Mesenchymal stem cell (in vitro differentiated cells and primary cell): ENCODE measurements at regions not wholly inside any gene's neighbourhood (a gene's known extent, or its start where the extent isn't known, plus 50 kb on each side); places are given as distances from the start of the nearest gene placed in this dataset.

Source experiments
- DNase-seq: peaks from one replicate; pipeline ENCODE4 v3.0.0-alpha.2; 2013
- H2AFZ ChIP-seq: one replicate; pipeline ENCODE4 v1.6.1; 2013; ENCODE audit warnings: low read depth, mild to moderate bottlenecking, control low read depth, inconsistent platforms, low read length, moderate library complexity
- H2AK5ac ChIP-seq: 2 replicates; pipeline ENCODE4 v1.6.1; 2013; ENCODE audit warnings: low read length, moderate library complexity, mild to moderate bottlenecking, inconsistent platforms; ENCODE audit not compliant: severe bottlenecking
- H2BK120ac ChIP-seq: one replicate; pipeline ENCODE4 v1.6.1; 2013; ENCODE audit warnings: low read depth, mild to moderate bottlenecking, inconsistent platforms, low read length, moderate library complexity
- H2BK12ac ChIP-seq, 2 experiments: one replicate each; pipeline ENCODE4 v1.6.1; 2013; ENCODE audit warnings: inconsistent platforms in 2 of 2, low read length in 2 of 2, mild to moderate bottlenecking in 2 of 2, moderate library complexity in 2 of 2, control low read depth in 1 of 2
- H2BK15ac ChIP-seq: one replicate; pipeline ENCODE4 v1.6.1; 2013; ENCODE audit warnings: mild to moderate bottlenecking, low read depth, inconsistent platforms; ENCODE audit not compliant: poor library complexity, severe bottlenecking
- H2BK5ac ChIP-seq: 2 replicates; pipeline ENCODE4 v1.6.1; 2013; ENCODE audit warnings: low read depth, mild to moderate bottlenecking, low read length, control low read depth, inconsistent platforms; ENCODE audit not compliant: poor library complexity, severe bottlenecking
- H3K14ac ChIP-seq, 2 experiments: one replicate each; pipeline ENCODE4 v1.6.1; 2013; ENCODE audit warnings: inconsistent platforms in 2 of 2, low read length in 2 of 2, control low read depth in 1 of 2, mild to moderate bottlenecking in 1 of 2, moderate library complexity in 1 of 2
- H3K18ac ChIP-seq, 2 experiments: one replicate each; pipeline ENCODE4 v1.6.1; 2013; ENCODE audit warnings: inconsistent platforms in 2 of 2, low read length in 2 of 2, control low read depth in 1 of 2, low read depth in 1 of 2, mild to moderate bottlenecking in 1 of 2
- H3K23ac ChIP-seq, 2 experiments: one replicate each; pipeline ENCODE4 v1.6.1; 2013; ENCODE audit warnings: inconsistent platforms in 2 of 2, low read length in 2 of 2, mild to moderate bottlenecking in 2 of 2, moderate library complexity in 2 of 2, control low read depth in 1 of 2
- H3K27ac ChIP-seq: 2 replicates; pipeline ENCODE4 v1.5.1; 2013; ENCODE audit warnings: mild to moderate bottlenecking, moderate library complexity, low read length, control low read depth, inconsistent platforms; ENCODE audit not compliant: poor library complexity, severe bottlenecking
- H3K27me3 ChIP-seq, 2 experiments: 2 replicates each; pipeline versions ENCODE4 v1.6.1 to v1.7.0; 2013; ENCODE audit warnings: low read length in 2 of 2, mild to moderate bottlenecking in 2 of 2, moderate library complexity in 2 of 2, control low read depth in 1 of 2, inconsistent platforms in 1 of 2; ENCODE audit not compliant: control insufficient read depth in 1 of 2, insufficient read depth in 1 of 2
- H3K36me3 ChIP-seq, 2 experiments: 2 replicates each; pipeline versions ENCODE4 v1.6.1 to v1.7.0; 2013; ENCODE audit warnings: low read length in 2 of 2, control low read depth in 1 of 2, inconsistent platforms in 1 of 2, low read depth in 1 of 2, mild to moderate bottlenecking in 1 of 2; ENCODE audit not compliant: insufficient read depth in 2 of 2, control insufficient read depth in 1 of 2
- H3K4ac ChIP-seq, 2 experiments: one replicate each; pipeline ENCODE4 v1.6.1; 2013; ENCODE audit warnings: inconsistent platforms in 2 of 2, low read length in 2 of 2, mild to moderate bottlenecking in 2 of 2, moderate library complexity in 2 of 2, control low read depth in 1 of 2, low read depth in 1 of 2
- H3K4me1 ChIP-seq: 2 replicates; pipeline ENCODE4 v1.6.1; 2013; ENCODE audit warnings: low read depth, low read length, control low read depth; ENCODE audit not compliant: control insufficient read depth, insufficient read depth
- H3K4me2 ChIP-seq: 2 replicates; pipeline ENCODE4 v1.6.1; 2013; ENCODE audit warnings: low read length, mild to moderate bottlenecking, inconsistent platforms; ENCODE audit not compliant: poor library complexity, severe bottlenecking
- H3K4me3 ChIP-seq, 2 experiments: 2 replicates each; pipeline versions ENCODE4 v1.5.1 to v1.7.0; 2013; ENCODE audit warnings: low read length in 2 of 2, mild to moderate bottlenecking in 2 of 2, control low read depth in 1 of 2, low read depth in 1 of 2; ENCODE audit not compliant: insufficient read depth in 1 of 2
- H3K79me1 ChIP-seq: replicated peaks from 2 replicates; pipeline ENCODE4 v1.6.1; 2013; ENCODE audit warnings: mild to moderate bottlenecking, control low read depth, low read length, inconsistent platforms; ENCODE audit not compliant: poor library complexity, severe bottlenecking
- H3K9ac ChIP-seq: 2 replicates; pipeline ENCODE4 v1.7.0; 2013; ENCODE audit warnings: mild to moderate bottlenecking, low read length, moderate library complexity
- H3K9me3 ChIP-seq: 2 replicates; pipeline ENCODE4 v1.7.0; 2013; ENCODE audit warnings: mild to moderate bottlenecking, low read length; ENCODE audit not compliant: control insufficient read depth
- H4K8ac ChIP-seq: one replicate; pipeline ENCODE4 v1.6.1; 2013; ENCODE audit warnings: inconsistent platforms, mild to moderate bottlenecking, low read length, moderate library complexity
- H4K91ac ChIP-seq: one replicate; pipeline ENCODE4 v1.6.1; 2013; ENCODE audit warnings: mild to moderate bottlenecking, low read length, inconsistent platforms
- WGBS: methylation state at CpG from one replicate; pipeline ENCODE4 v1.1.7; 2013; ENCODE audit warnings: mixed read lengths; 5-methylcytosine and 5-hydroxymethylcytosine counted together

- 0% methylated on average over 1 of the region's 2 CpGs for WGBS
These were observed 113.7 kb downstream of the TBC1D30 start for GRCh38 chr12:64938179-64938578.

GRCh38 chr12:64943686-64944085 is 119.2 kb downstream of the TBC1D30 start:
- Histone ChIP-seq H3K36me3 (no peaks in the 10 kb centered on the region), H2BK120ac (no peak overlapping the region), H2BK5ac (no peak overlapping the region), H3K9me3 (no peaks in the 10 kb centered on the region), H2BK15ac (no peak overlapping the region), H3K4me1 (no peaks in the 10 kb centered on the region), H4K91ac (no peak overlapping the region), H3K4ac (no peak overlapping the region), H2AFZ (no peak overlapping the region), H3K4me3 (no peak overlapping the region), H4K8ac (no peak overlapping the region), H3K18ac (no peak overlapping the region), H3K79me1 (no peaks in the 10 kb centered on the region), H2BK12ac (no peak overlapping the region), H3K9ac (no peak overlapping the region), H2AK5ac (no peak overlapping the region), H3K4me2 (no peak overlapping the region), H3K23ac (no peak overlapping the region), H3K14ac (no peak overlapping the region), H3K27me3 (peaks cover 2 to 10% of the 10 kb centered on the region in 2 experiments), H3K27ac (no peak overlapping the region)
- 48% methylated on average over 5 of the region's 5 CpGs for WGBS
- peak; percentile 24 for DNase-seq

More at GRCh38 chr12:64938179-64938578, 113.7 kb downstream of the TBC1D30 start:
- Histone ChIP-seq H2BK120ac (no peak overlapping the region), H2AK5ac (no peak overlapping the region), H3K4me2 (no peak overlapping the region), H3K79me1 (no peaks in the 10 kb centered on the region), H3K14ac (no peak overlapping the region), H3K4me1 (no peaks in the 10 kb centered on the region), H2BK5ac (no peak overlapping the region), H2BK15ac (no peak overlapping the region), H3K36me3 (no peaks in the 10 kb centered on the region), H4K91ac (no peak overlapping the region), H2AFZ (no peak overlapping the region), H3K27me3 (peaks cover 0 to 11% of the 10 kb centered on the region in 2 experiments), H3K27ac (no peak overlapping the region), H3K18ac (no peak overlapping the region), H3K9ac (no peak overlapping the region), H4K8ac (no peak overlapping the region), H3K9me3 (no peaks in the 10 kb centered on the region), H3K23ac (no peak overlapping the region), H2BK12ac (no peak overlapping the region), H3K4me3 (no peak overlapping the region), H3K4ac (no peak overlapping the region)
- DNase-seq, result no peak

GRCh38 chr12:64944966-64945365 is 120.5 kb downstream of the TBC1D30 start:
- WGBS, result 75% methylated on average over 3 of the region's 3 CpGs
- Histone ChIP-seq H2BK5ac (no peak overlapping the region), H3K36me3 (no peaks in the 10 kb centered on the region), H2BK12ac (no peak overlapping the region), H3K4me3 (no peak overlapping the region), H2AK5ac (no peak overlapping the region), H3K9me3 (no peaks in the 10 kb centered on the region), H3K4me1 (no peaks in the 10 kb centered on the region), H4K8ac (no peak overlapping the region), H4K91ac (no peak overlapping the region), H2AFZ (no peak overlapping the region), H2BK120ac (no peak overlapping the region), H3K27me3 (peaks cover 13 to 20% of the 10 kb centered on the region in 2 experiments), H2BK15ac (no peak overlapping the region), H3K4ac (no peak overlapping the region), H3K27ac (no peak overlapping the region), H3K14ac (no peak overlapping the region), H3K4me2 (no peak overlapping the region), H3K79me1 (no peaks in the 10 kb centered on the region), H3K9ac (no peak overlapping the region), H3K18ac (no peak overlapping the region), H3K23ac (no peak overlapping the region)
- DNase-seq, result no peak

- Histone ChIP-seq H2AFZ (no peak overlapping the region), H3K27ac (no peak overlapping the region), H2BK120ac (no peak overlapping the region), H3K18ac (no peak overlapping the region), H3K23ac (peak overlapping the region in 1 of 2 experiments; percentile 42), H3K9me3 (no peaks in the 10 kb centered on the region), H2BK15ac (no peak overlapping the region), H3K4me3 (no peak overlapping the region), H2AK5ac (no peak overlapping the region), H2BK12ac (no peak overlapping the region), H2BK5ac (no peak overlapping the region), H3K9ac (no peak overlapping the region), H4K8ac (no peak overlapping the region), H3K4me1 (no peaks in the 10 kb centered on the region), H4K91ac (no peak overlapping the region), H3K4me2 (no peak overlapping the region), H3K79me1 (no peaks in the 10 kb centered on the region), H3K27me3 (peaks cover 17 to 20% of the 10 kb centered on the region in 2 experiments), H3K4ac (no peak overlapping the region), H3K14ac (no peak overlapping the region), H3K36me3 (no peaks in the 10 kb centered on the region)
- peak; percentile 11 for DNase-seq
- WGBS, result 86% methylated on average over 3 of the region's 5 CpGs
These were observed 121.8 kb downstream of the TBC1D30 start for GRCh38 chr12:64946132-64946829.
